Subcutaneous abdominal adipose tissue (tissue), 5 donors: ENCODE measurements at regions not wholly inside any gene's neighbourhood (a gene's known extent, or its start where the extent isn't known, plus 50 kb on each side); places are given as distances from the start of the nearest gene placed in this dataset.
A peak's percentile ranks its signal among the peaks of the same experiment; 100 is the strongest.

Source experiments
- H3K27ac ChIP-seq: one replicate; pipeline ENCODE4 v1.7.0; 2013; ENCODE audit warnings: low read depth, mild to moderate bottlenecking, inconsistent platforms, low read length, moderate library complexity
- H3K27me3 ChIP-seq, 5 donors: one replicate each; pipeline ENCODE4 v1.7.0; 2013; ENCODE audit warnings: low read length in 5 of 5, inconsistent platforms in 1 of 5; ENCODE audit not compliant: control insufficient read depth in 5 of 5, insufficient read depth in 4 of 5
- H3K36me3 ChIP-seq, 5 donors: one replicate each; pipeline ENCODE4 v1.7.0; 2013; ENCODE audit warnings: low read length in 5 of 5; ENCODE audit not compliant: control insufficient read depth in 5 of 5, insufficient read depth in 5 of 5
- H3K4me1 ChIP-seq, 5 donors: one replicate each; pipeline ENCODE4 v1.7.0; 2013; ENCODE audit warnings: low read length in 5 of 5, mild to moderate bottlenecking in 3 of 5, moderate library complexity in 1 of 5; ENCODE audit not compliant: control insufficient read depth in 5 of 5, insufficient read depth in 5 of 5
- H3K4me3 ChIP-seq, 5 donors: one replicate each; pipeline ENCODE4 v1.7.0; 2013; ENCODE audit warnings: low read length in 5 of 5, low read depth in 1 of 5
- H3K9ac ChIP-seq, 5 donors: one replicate each; pipeline ENCODE4 v1.7.0; 2013; ENCODE audit warnings: low read length in 5 of 5, mild to moderate bottlenecking in 4 of 5, moderate library complexity in 3 of 5
- H3K9me3 ChIP-seq, 5 donors: one replicate each; pipeline ENCODE4 v1.7.0; 2013; ENCODE audit warnings: low read length in 5 of 5; ENCODE audit not compliant: control insufficient read depth in 5 of 5
- donor health status: healthy.
- donor health status: healthy.
- donor health status: healthy.
- donor health status: healthy.
- donor health status: healthy.

DNA sequence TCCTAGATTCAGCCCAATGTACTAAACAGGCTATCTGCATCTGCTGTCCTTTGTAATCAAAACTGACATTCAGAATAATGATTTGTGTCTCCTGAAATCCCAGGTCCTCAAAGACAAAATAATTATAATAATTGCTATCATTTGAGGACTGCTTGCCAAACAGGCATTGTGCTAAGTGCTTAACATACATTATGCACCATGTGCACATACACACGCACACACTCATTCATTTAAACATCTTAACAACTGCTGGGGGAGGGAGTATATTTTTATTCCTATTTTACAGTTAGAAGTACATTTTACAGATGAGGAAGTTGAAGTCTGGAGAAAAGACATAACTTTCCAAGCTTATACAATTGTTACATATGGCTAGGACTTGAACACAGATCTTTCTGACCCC is 308.0 kb upstream of the ZC3H12C start:
- Histone ChIP-seq H3K9me3 (no peaks in the 10 kb centered on the region), H3K9ac (no peak overlapping the region), H3K4me3 (peak overlapping the region in 1 of 5 donors; percentile 23), H3K27me3 (no peaks in the 10 kb centered on the region), H3K36me3 (no peaks in the 10 kb centered on the region), H3K27ac (no peak overlapping the region), H3K4me1 (peaks cover 0 to 7% (median 4%) of the 10 kb centered on the region in 5 donors)

GRCh38 chr11:109785714-109786113 is 307.5 kb upstream of the ZC3H12C start:
- no peaks in the 10 kb centered on the region for H3K36me3 ChIP-seq
- H3K4me3 ChIP-seq, result peak overlapping the region in 3 of 5 donors; percentile 6 to 30 (median 23)
- H3K9ac ChIP-seq, result peak overlapping the region in 1 of 5 donors; percentile 34
- peaks cover 0 to 7% (median 4%) of the 10 kb centered on the region in 5 donors for H3K4me1 ChIP-seq
- no peaks in the 10 kb centered on the region for H3K9me3 ChIP-seq
- no peak overlapping the region for H3K27ac ChIP-seq
- H3K27me3 ChIP-seq, result no peaks in the 10 kb centered on the region

DNA sequence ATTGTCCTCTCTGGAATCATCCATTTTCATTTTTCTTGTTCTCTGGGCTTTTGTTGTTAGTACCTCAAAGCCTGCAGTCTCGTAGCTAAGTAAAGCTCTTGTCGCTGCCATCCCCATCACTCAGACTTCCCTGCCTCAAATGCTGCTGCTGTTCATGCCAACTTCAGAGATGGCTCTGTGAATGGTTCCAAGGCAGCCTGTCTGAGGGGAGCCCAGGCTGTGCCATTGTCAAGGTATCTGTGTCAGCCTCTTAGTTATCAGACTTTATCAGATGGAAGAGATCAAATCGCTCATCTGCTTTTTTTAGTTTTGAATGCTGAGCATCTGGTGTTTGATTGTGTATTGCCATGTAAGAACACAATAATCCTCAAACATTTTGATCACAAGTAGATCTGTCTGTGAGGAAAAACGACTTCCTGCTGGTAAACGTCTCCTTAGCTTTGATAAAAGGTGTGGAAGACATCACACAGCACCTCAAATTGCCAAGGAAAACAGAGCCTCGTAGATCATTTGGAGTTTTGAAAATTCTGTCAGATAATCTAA is 304.2 kb upstream of the ZC3H12C start:
- Histone ChIP-seq H3K4me1 (peaks cover 0 to 9% (median 4%) of the 10 kb centered on the region in 5 donors), H3K9ac (no peak overlapping the region), H3K36me3 (no peaks in the 10 kb centered on the region), H3K27ac (no peak overlapping the region), H3K9me3 (no peaks in the 10 kb centered on the region), H3K4me3 (no peak overlapping the region), H3K27me3 (no peaks in the 10 kb centered on the region)

GRCh38 chr11:109789901-109790300 is 303.3 kb upstream of the ZC3H12C start:
- Histone ChIP-seq H3K9me3 (no peaks in the 10 kb centered on the region), H3K9ac (no peak overlapping the region), H3K36me3 (no peaks in the 10 kb centered on the region), H3K4me3 (no peak overlapping the region), H3K27me3 (no peaks in the 10 kb centered on the region), H3K4me1 (peaks cover 0 to 9% (median 0%) of the 10 kb centered on the region in 5 donors), H3K27ac (no peak overlapping the region)

GRCh38 chr11:109791337-109791736 is 301.9 kb upstream of the ZC3H12C start:
- no peaks in the 10 kb centered on the region for H3K27me3 ChIP-seq
- no peak overlapping the region for H3K9ac ChIP-seq
- no peaks in the 10 kb centered on the region for H3K36me3 ChIP-seq
- no peak overlapping the region for H3K27ac ChIP-seq
- peaks cover 0 to 3% (median 0%) of the 10 kb centered on the region in 5 donors for H3K4me1 ChIP-seq
- no peak overlapping the region for H3K4me3 ChIP-seq
- H3K9me3 ChIP-seq, result no peaks in the 10 kb centered on the region

DNA sequence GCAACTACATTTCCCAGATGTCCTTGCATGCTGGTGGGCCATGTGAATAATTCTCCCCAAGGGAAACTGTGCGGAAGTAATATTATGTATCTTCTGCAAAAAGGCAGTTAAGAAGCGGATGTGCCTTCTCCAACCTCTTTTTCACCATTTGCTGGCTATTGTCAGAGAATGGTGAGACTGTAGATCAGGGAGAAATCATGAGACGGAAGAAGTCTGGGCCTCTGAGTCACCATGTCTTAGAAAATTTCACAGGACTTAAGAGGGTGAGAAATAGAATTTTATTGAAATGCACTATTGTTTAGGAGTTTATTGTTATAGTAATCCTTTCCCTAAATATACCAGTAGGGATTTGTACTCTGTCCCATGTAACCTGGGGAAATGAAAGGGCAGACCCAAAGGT is 298.7 kb upstream of the ZC3H12C start:
- Histone ChIP-seq H3K27me3 (no peaks in the 10 kb centered on the region), H3K4me1 (peaks cover 0 to 3% (median 0%) of the 10 kb centered on the region in 5 donors), H3K9ac (no peak overlapping the region), H3K4me3 (no peak overlapping the region), H3K36me3 (no peaks in the 10 kb centered on the region), H3K9me3 (no peaks in the 10 kb centered on the region), H3K27ac (no peak overlapping the region)

GRCh38 chr11:109795234-109795633 is 298.0 kb upstream of the ZC3H12C start:
- H3K36me3 ChIP-seq, result no peaks in the 10 kb centered on the region
- H3K27ac ChIP-seq, result no peak overlapping the region
- H3K9me3 ChIP-seq, result no peaks in the 10 kb centered on the region
- no peaks in the 10 kb centered on the region for H3K27me3 ChIP-seq
- H3K4me3 ChIP-seq, result no peak overlapping the region
- no peak overlapping the region for H3K9ac ChIP-seq
- H3K4me1 ChIP-seq, result peaks cover 0 to 3% (median 0%) of the 10 kb centered on the region in 5 donors

- no peaks in the 10 kb centered on the region for H3K36me3 ChIP-seq
- no peak overlapping the region for H3K4me3 ChIP-seq
- peaks cover 0 to 3% (median 0%) of the 10 kb centered on the region in 5 donors for H3K4me1 ChIP-seq
- no peak overlapping the region for H3K9ac ChIP-seq
- no peak overlapping the region for H3K27ac ChIP-seq
- no peaks in the 10 kb centered on the region for H3K27me3 ChIP-seq
- H3K9me3 ChIP-seq, result no peaks in the 10 kb centered on the region
Measured at GRCh38 chr11:109796253-109796652, 296.9 kb upstream of the ZC3H12C start.

- Histone ChIP-seq H3K9me3 (no peaks in the 10 kb centered on the region), H3K36me3 (no peaks in the 10 kb centered on the region), H3K4me1 (no peaks in the 10 kb centered on the region), H3K27me3 (no peaks in the 10 kb centered on the region), H3K27ac (no peak overlapping the region), H3K4me3 (no peak overlapping the region), H3K9ac (no peak overlapping the region)
Measured at GRCh38 chr11:109798521-109798920, 294.7 kb upstream of the ZC3H12C start.

DNA sequence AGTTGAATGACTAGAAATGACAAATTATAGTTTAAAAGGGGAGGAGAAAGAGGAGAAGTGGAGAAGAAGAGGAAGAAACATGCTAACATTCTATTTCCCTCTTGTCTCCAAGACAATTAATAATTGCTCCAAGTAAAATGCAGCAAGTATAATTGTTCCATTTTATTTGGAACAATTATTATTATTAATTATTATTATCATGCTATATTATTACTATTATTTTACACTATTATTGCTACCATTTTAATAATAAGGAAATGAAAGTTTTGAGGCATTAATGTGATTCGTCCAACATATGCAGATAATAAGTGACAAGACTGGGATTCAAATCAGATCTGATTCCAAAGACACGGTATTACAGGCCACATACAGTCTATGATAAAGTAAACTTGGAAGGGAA is 293.6 kb upstream of the ZC3H12C start:
- Histone ChIP-seq H3K36me3 (no peaks in the 10 kb centered on the region), H3K9ac (no peak overlapping the region), H3K4me3 (no peak overlapping the region), H3K27me3 (no peaks in the 10 kb centered on the region), H3K4me1 (no peaks in the 10 kb centered on the region), H3K9me3 (no peaks in the 10 kb centered on the region), H3K27ac (no peak overlapping the region)
